ENCODE measurements at regions not wholly inside any gene's neighbourhood (a gene's known extent, or its start where the extent isn't known, plus 50 kb on each side); places are given as distances from the start of the nearest gene placed in this dataset.

- DNase-seq (ENCODE audit: low read depth, low spot score) (no peak), ATAC-seq (no peak)
- in situ Hi-C loops (cut with HindIII; ENCODE audit: low pct_unique_long_range_greater_than_20kb, low sequenced_read_pairs) (no loop called here), intact Hi-C loops (cut with micrococcal nuclease; ENCODE audit: unreplicated experiment) (no loop called here)
- Histone ChIP-seq H3K36me3 (ENCODE audit: control insufficient read depth, insufficient read depth, low read length) (no peaks in the 10 kb centered on the region), H3K9me3 (ENCODE audit: control insufficient read depth, insufficient read depth, low read depth, low read length) (no peaks in the 10 kb centered on the region), H3K4me3 (ENCODE audit: low read depth in 2 of 2, low read length in 2 of 2) (no peak overlapping the region), H3K27me3 (ENCODE audit: control insufficient read depth, insufficient read depth, low read length) (no peaks in the 10 kb centered on the region), H3K4me1 (ENCODE audit: control insufficient read depth, insufficient read depth, low read length) (0 out of 2 replicates have a peak, but pooled peaks cover 2% of the 10 kb centered on the region), H3K27ac (ENCODE audit: low read length) (no peak overlapping the region)
- no TSS peak for BruUV-seq (replicated peaks)
- POLR2A ChIA-PET, result no interaction called here
- CTCF ChIA-PET, result no interaction called here
- TF ChIP-seq POLR2AphosphoS5 (IDR thresholded peaks at IDR 0.05; ENCODE audit: low read depth, low read length) (no peak), SIN3A (IDR thresholded peaks at IDR 0.05; ENCODE audit: borderline replicate concordance, insufficient read depth, low read depth, low read length) (no peak), REST (IDR thresholded peaks at IDR 0.05; ENCODE audit: insufficient read depth in 1 of 2, low read depth in 2 of 2, low read length in 1 of 2) (no peak), TCF7L2 (IDR thresholded peaks at IDR 0.05; ENCODE audit: low read depth, low read length) (no peak)
- TF ChIP-seq, protein P1, sequence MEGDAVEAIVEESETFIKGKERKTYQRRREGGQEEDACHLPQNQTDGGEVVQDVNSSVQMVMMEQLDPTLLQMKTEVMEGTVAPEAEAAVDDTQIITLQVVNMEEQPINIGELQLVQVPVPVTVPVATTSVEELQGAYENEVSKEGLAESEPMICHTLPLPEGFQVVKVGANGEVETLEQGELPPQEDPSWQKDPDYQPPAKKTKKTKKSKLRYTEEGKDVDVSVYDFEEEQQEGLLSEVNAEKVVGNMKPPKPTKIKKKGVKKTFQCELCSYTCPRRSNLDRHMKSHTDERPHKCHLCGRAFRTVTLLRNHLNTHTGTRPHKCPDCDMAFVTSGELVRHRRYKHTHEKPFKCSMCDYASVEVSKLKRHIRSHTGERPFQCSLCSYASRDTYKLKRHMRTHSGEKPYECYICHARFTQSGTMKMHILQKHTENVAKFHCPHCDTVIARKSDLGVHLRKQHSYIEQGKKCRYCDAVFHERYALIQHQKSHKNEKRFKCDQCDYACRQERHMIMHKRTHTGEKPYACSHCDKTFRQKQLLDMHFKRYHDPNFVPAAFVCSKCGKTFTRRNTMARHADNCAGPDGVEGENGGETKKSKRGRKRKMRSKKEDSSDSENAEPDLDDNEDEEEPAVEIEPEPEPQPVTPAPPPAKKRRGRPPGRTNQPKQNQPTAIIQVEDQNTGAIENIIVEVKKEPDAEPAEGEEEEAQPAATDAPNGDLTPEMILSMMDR (IDR thresholded peaks at IDR 0.05), result no peak
Observed at GRCh38 chr14:101221549-101222160, 318.1 kb upstream of the RTL1 start.

- DNase-seq (ENCODE audit: low read depth, low spot score), result no peak
- TF ChIP-seq REST (IDR thresholded peaks at IDR 0.05; ENCODE audit: insufficient read depth in 1 of 2, low read depth in 2 of 2, low read length in 1 of 2), result no peak
- no peak for TF ChIP-seq TCF7L2 (IDR thresholded peaks at IDR 0.05; ENCODE audit: low read depth, low read length)
- TF ChIP-seq POLR2AphosphoS5 (IDR thresholded peaks at IDR 0.05; ENCODE audit: low read depth, low read length), result no peak
- no peak for TF ChIP-seq SIN3A (IDR thresholded peaks at IDR 0.05; ENCODE audit: borderline replicate concordance, insufficient read depth, low read depth, low read length)
- TF ChIP-seq, protein P1 (IDR thresholded peaks at IDR 0.05), result no peak
- in situ Hi-C loops (cut with HindIII; ENCODE audit: low pct_unique_long_range_greater_than_20kb, low sequenced_read_pairs) (no loop called here), intact Hi-C loops (cut with micrococcal nuclease; ENCODE audit: unreplicated experiment) (no loop called here)
- Histone ChIP-seq H3K4me3 (ENCODE audit: low read depth in 2 of 2, low read length in 2 of 2) (no peak overlapping the region), H3K27me3 (ENCODE audit: control insufficient read depth, insufficient read depth, low read length) (no peaks in the 10 kb centered on the region), H3K27ac (ENCODE audit: low read length) (no peak overlapping the region), H3K4me1 (ENCODE audit: control insufficient read depth, insufficient read depth, low read length) (0 out of 2 replicates have a peak, but pooled peaks cover 2% of the 10 kb centered on the region), H3K9me3 (ENCODE audit: control insufficient read depth, insufficient read depth, low read depth, low read length) (no peaks in the 10 kb centered on the region), H3K36me3 (ENCODE audit: control insufficient read depth, insufficient read depth, low read length) (no peaks in the 10 kb centered on the region)
- no TSS peak for BruUV-seq (replicated peaks)
- POLR2A ChIA-PET, result no interaction called here
- ATAC-seq, result no peak
- CTCF ChIA-PET, result no interaction called here
Observed at GRCh38 chr14:101222362-101223070, 319.0 kb upstream of the RTL1 start.

Measured in Panc1 (cell line).